Smooth muscle cell (in vitro differentiated cells): ENCODE measurements at regions not wholly inside any gene's neighbourhood (a gene's known extent, or its start where the extent isn't known, plus 50 kb on each side); places are given as distances from the start of the nearest gene placed in this dataset.

Experiments used
- DNase-seq: peaks from one replicate; lab custom pipeline; 2025; ENCODE audit not compliant: unreplicated experiment; lab: John Stamatoyannopoulos, UW
- H2AFZ ChIP-seq: fragments of 200-600 bp; sonication (generic); 2 replicates; pipeline ENCODE4 v1.6.0; 2016; ENCODE audit warnings: antibody characterized with exemption, low read depth, mild to moderate bottlenecking
- H3F3A ChIP-seq: fragments of 200-600 bp; sonication (generic); 2 replicates; pipeline ENCODE4 v1.6.0; 2017; ENCODE audit warnings: antibody characterized with exemption, low read depth
- H3K27ac ChIP-seq: fragments of 200-600 bp; sonication (generic); 2 replicates; pipeline ENCODE4 v1.5.1; 2016; ENCODE audit warnings: low read depth, mild to moderate bottlenecking
- H3K27me3 ChIP-seq: fragments of 200-600 bp; sonication (generic); 2 replicates; pipeline ENCODE4 v1.6.1; 2016; ENCODE audit warnings: low read depth, mild to moderate bottlenecking
- H3K36me3 ChIP-seq: fragments of 200-600 bp; sonication (generic); 2 replicates; pipeline ENCODE4 v1.5.1; 2016; ENCODE audit warnings: low read depth
- H3K4me1 ChIP-seq: fragments of 200-600 bp; sonication (generic); 2 replicates; pipeline ENCODE4 v1.5.1; 2016; ENCODE audit warnings: low read depth
- H3K4me2 ChIP-seq: fragments of 200-600 bp; sonication (generic); 2 replicates; pipeline ENCODE4 v1.6.0; 2016; ENCODE audit warnings: mild to moderate bottlenecking
- H3K4me3 ChIP-seq: fragments of 200-600 bp; sonication (generic); 2 replicates; pipeline ENCODE4 v1.5.1; 2016; ENCODE audit warnings: mild to moderate bottlenecking
- H3K79me2 ChIP-seq: fragments of 200-600 bp; sonication (generic); 2 replicates; pipeline ENCODE4 v1.6.0; 2016; ENCODE audit warnings: low read depth, mild to moderate bottlenecking
- H3K9ac ChIP-seq: fragments of 200-600 bp; sonication (generic); 2 replicates; pipeline ENCODE4 v1.6.0; 2016; ENCODE audit warnings: low read depth
- H3K9me3 ChIP-seq: fragments of 200-600 bp; sonication (generic); replicated peaks from 2 replicates; pipeline ENCODE4 v1.5.1; 2016; ENCODE audit warnings: low read depth
- H4K20me1 ChIP-seq: fragments of 200-600 bp; sonication (generic); 2 replicates; pipeline ENCODE4 v1.6.0; 2016; ENCODE audit warnings: low read depth
- WGBS: methylation state at CpG from one replicate; pipeline ENCODE4 v1.1.7; 2016; ENCODE audit warnings: low lambda C conversion rate; 5-methylcytosine and 5-hydroxymethylcytosine counted together
- TF ChIP-seq, protein P1 (sequence below): fragments of 200-600 bp; sonication (generic); IDR thresholded peaks from 2 replicates; pipeline ENCODE4 v1.5.1; 2017; ENCODE audit warnings: borderline replicate concordance, mild to moderate bottlenecking, antibody characterized with exemption; ENCODE audit not compliant: insufficient read depth, poor library complexity, severe bottlenecking

GRCh38 chr12:128078301-128078971 is 188.5 kb upstream of the TMEM132C start:
- H2AFZ ChIP-seq: no peak overlapping the region
- peaks cover 5% of the 10 kb centered on the region for H3K4me1 ChIP-seq
- DNase-seq: no peak
- peak overlapping the region; percentile 58 for H3K27ac ChIP-seq
- no peaks in the 10 kb centered on the region for H4K20me1 ChIP-seq
- no peaks in the 10 kb centered on the region for H3K79me2 ChIP-seq
- H3K27me3 ChIP-seq: no peaks in the 10 kb centered on the region
- H3F3A ChIP-seq: peaks cover 9% of the 10 kb centered on the region
- no peaks in the 10 kb centered on the region for H3K36me3 ChIP-seq
- TF ChIP-seq, protein P1, sequence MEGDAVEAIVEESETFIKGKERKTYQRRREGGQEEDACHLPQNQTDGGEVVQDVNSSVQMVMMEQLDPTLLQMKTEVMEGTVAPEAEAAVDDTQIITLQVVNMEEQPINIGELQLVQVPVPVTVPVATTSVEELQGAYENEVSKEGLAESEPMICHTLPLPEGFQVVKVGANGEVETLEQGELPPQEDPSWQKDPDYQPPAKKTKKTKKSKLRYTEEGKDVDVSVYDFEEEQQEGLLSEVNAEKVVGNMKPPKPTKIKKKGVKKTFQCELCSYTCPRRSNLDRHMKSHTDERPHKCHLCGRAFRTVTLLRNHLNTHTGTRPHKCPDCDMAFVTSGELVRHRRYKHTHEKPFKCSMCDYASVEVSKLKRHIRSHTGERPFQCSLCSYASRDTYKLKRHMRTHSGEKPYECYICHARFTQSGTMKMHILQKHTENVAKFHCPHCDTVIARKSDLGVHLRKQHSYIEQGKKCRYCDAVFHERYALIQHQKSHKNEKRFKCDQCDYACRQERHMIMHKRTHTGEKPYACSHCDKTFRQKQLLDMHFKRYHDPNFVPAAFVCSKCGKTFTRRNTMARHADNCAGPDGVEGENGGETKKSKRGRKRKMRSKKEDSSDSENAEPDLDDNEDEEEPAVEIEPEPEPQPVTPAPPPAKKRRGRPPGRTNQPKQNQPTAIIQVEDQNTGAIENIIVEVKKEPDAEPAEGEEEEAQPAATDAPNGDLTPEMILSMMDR: no peak
- 15% methylated on average over 10 of the region's 10 CpGs for WGBS
- H3K4me2 ChIP-seq: peak overlapping the region; percentile 76
- H3K4me3 ChIP-seq: no peak overlapping the region
- H3K9me3 ChIP-seq: no peaks in the 10 kb centered on the region
- no peak overlapping the region for H3K9ac ChIP-seq

GRCh38 chr12:128079446-128079845 is 187.5 kb upstream of the TMEM132C start:
- Histone ChIP-seq H3K9ac (no peak overlapping the region), H3K4me3 (no peak overlapping the region), H4K20me1 (no peaks in the 10 kb centered on the region), H3K4me2 (no peak overlapping the region), H3F3A (peaks cover 9% of the 10 kb centered on the region), H3K27ac (no peak overlapping the region), H3K27me3 (no peaks in the 10 kb centered on the region), H2AFZ (no peak overlapping the region), H3K36me3 (no peaks in the 10 kb centered on the region), H3K4me1 (peaks cover 5% of the 10 kb centered on the region), H3K79me2 (no peaks in the 10 kb centered on the region), H3K9me3 (no peaks in the 10 kb centered on the region)
- WGBS: 95% methylated on average over 8 of the region's 8 CpGs
- TF ChIP-seq, protein P1: no peak
- DNase-seq: no peak

DNA sequence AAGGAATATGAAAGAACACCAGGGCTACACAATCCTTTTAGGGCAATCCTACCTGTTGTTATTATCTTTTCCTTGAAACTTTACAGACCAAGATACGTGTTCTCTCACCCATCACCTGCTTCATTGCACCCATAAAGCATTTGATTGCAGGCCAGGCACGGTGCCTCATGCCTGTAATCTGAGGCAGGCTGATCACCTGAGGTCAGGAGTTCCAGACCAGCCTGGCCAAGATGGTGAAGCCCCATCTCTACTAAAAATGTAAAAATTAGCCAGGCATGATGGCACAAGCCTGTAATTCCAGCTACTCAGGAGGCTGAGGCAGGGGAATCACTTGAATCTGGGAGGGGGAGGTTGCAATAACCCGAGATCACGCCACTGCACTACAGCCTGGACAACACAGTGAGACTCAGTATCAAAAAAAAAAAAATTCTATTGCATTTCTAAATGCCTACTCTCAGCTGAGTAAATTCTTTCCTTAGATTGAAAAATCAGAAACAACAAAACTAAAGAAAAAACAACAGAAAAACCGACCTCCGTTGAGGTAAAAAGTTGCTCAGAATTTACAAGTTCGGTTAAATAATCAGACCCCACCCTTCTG is 183.7 kb upstream of the TMEM132C start:
- no peaks in the 10 kb centered on the region for H3K36me3 ChIP-seq
- H3K9me3 ChIP-seq: no peaks in the 10 kb centered on the region
- H4K20me1 ChIP-seq: no peaks in the 10 kb centered on the region
- no peaks in the 10 kb centered on the region for H3K27me3 ChIP-seq
- no peak overlapping the region for H2AFZ ChIP-seq
- no peak overlapping the region for H3K4me2 ChIP-seq
- no peaks in the 10 kb centered on the region for H3K79me2 ChIP-seq
- TF ChIP-seq, protein P1: no peak
- H3K27ac ChIP-seq: no peak overlapping the region
- WGBS: 90% methylated on average over 7 of the region's 7 CpGs
- peaks cover 5% of the 10 kb centered on the region for H3K4me1 ChIP-seq
- no peak for DNase-seq
- no peaks in the 10 kb centered on the region for H3F3A ChIP-seq
- no peak overlapping the region for H3K9ac ChIP-seq
- no peak overlapping the region for H3K4me3 ChIP-seq

DNA sequence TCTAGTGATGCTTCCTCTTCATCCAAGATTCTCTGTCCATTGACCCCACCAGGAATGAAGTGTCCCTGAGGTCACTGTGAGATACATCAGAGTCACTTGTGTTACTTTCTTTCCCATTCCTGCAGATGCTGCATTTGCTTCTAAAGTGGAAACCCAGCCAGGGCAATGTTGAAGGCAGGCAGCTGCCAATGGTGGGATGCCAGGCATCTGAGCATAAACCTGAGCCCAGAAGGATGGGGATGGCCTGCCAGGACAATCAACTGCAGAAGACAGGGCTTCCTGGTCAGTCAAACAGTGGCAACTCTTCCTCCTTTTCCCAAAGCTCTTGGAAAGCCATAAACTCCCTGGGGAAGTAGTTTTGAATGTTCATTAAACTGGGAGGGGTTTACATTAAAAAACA is 178.0 kb upstream of the TMEM132C start:
- H3K27me3 ChIP-seq: peaks cover 4% of the 10 kb centered on the region
- H3K4me1 ChIP-seq: peaks cover 11% of the 10 kb centered on the region
- no peak overlapping the region for H3K27ac ChIP-seq
- no peaks in the 10 kb centered on the region for H3F3A ChIP-seq
- no peak overlapping the region for H3K9ac ChIP-seq
- H2AFZ ChIP-seq: no peak overlapping the region
- TF ChIP-seq, protein P1: no peak
- H3K79me2 ChIP-seq: no peaks in the 10 kb centered on the region
- no peaks in the 10 kb centered on the region for H3K9me3 ChIP-seq
- DNase-seq: no peak
- H3K36me3 ChIP-seq: no peaks in the 10 kb centered on the region
- H3K4me2 ChIP-seq: no peak overlapping the region
- H4K20me1 ChIP-seq: no peaks in the 10 kb centered on the region
- H3K4me3 ChIP-seq: no peak overlapping the region
